ENCODE measurements at regions not wholly inside any gene's neighbourhood (a gene's known extent, or its start where the extent isn't known, plus 50 kb on each side); places are given as distances from the start of the nearest gene placed in this dataset.

DNA sequence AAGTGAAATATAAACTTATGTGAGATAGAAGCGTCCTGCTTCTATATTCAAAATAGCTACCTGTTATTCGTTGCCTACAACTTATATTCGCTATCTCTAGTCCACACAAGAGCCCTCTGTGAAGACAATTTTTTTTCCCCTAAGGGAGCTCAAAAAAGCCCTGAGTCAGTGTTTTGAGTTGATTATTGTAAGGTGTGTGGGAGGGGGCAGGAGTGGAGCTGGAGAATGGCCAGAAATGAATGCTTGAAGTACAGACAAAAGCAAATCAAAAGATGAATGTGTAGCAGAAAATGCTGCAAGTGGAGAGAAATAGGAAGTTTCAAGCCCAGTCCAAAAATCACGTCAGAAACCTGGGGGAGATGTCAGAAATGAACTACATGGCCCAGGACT is 655.0 kb upstream of the LCORL start:
- TF ChIP-seq TCF7L2 (IDR thresholded peaks at IDR 0.05; ENCODE audit: low read depth, low read length), result no peak
- no peak for TF ChIP-seq POLR2AphosphoS5 (IDR thresholded peaks at IDR 0.05; ENCODE audit: low read depth, low read length)
- TF ChIP-seq CTCF (IDR thresholded peaks at IDR 0.05), result no peak
- no peak for TF ChIP-seq SIN3A (IDR thresholded peaks at IDR 0.05; ENCODE audit: borderline replicate concordance, insufficient read depth, low read depth, low read length)

Measured in Panc1 (cell line).